Liver (tissue), 8 donors: ENCODE measurements at regions not wholly inside any gene's neighbourhood (a gene's known extent, or its start where the extent isn't known, plus 50 kb on each side); places are given as distances from the start of the nearest gene placed in this dataset.

Experiments used
- DNase-seq: peaks from one replicate; pipeline ENCODE4 v3.0.0-alpha.2; 2017; ENCODE audit warnings: low spot score
- H3K27ac ChIP-seq, 2 donors: one replicate each; pipeline ENCODE4 v1.7.0; 2013; ENCODE audit warnings: inconsistent platforms in 2 of 2, low read length in 2 of 2, control low read depth in 1 of 2, low read depth in 1 of 2, mild to moderate bottlenecking in 1 of 2
- H3K27me3 ChIP-seq, 4 donors: one replicate each; pipeline versions ENCODE4 v1.6.1 to v1.7.0; 2013; ENCODE audit warnings: low read length in 3 of 4, inconsistent platforms in 1 of 4, mild to moderate bottlenecking in 1 of 4, moderate library complexity in 1 of 4; ENCODE audit not compliant: control insufficient read depth in 4 of 4, insufficient read depth in 4 of 4
- H3K36me3 ChIP-seq, 4 donors: one replicate each; pipeline versions ENCODE4 v1.6.1 to v1.7.0; 2013; ENCODE audit warnings: low read length in 3 of 4, mild to moderate bottlenecking in 3 of 4, low read depth in 1 of 4, moderate library complexity in 1 of 4; ENCODE audit not compliant: control insufficient read depth in 4 of 4, insufficient read depth in 3 of 4
- H3K4me1 ChIP-seq, 4 donors: one replicate each; pipeline versions ENCODE4 v1.6.1 to v1.7.0; 2013; ENCODE audit warnings: low read length in 3 of 4, mild to moderate bottlenecking in 3 of 4, moderate library complexity in 1 of 4; ENCODE audit not compliant: control insufficient read depth in 4 of 4, insufficient read depth in 4 of 4
- H3K4me3 ChIP-seq, 3 donors: one replicate each; pipeline versions ENCODE4 v1.6.1 to v1.7.0; 2013; ENCODE audit warnings: low read length in 3 of 3, control low read depth in 1 of 3, low read depth in 1 of 3, mild to moderate bottlenecking in 1 of 3
- H3K9ac ChIP-seq, 2 donors: one replicate each; pipeline ENCODE4 v1.7.0; 2013; ENCODE audit warnings: low read length in 2 of 2, mild to moderate bottlenecking in 2 of 2, moderate library complexity in 2 of 2, control low read depth in 1 of 2, low read depth in 1 of 2
- H3K9me3 ChIP-seq, 4 donors: one replicate each; pipeline versions ENCODE4 v1.6.1 to v1.7.0; 2013; ENCODE audit warnings: low read length in 3 of 4; ENCODE audit not compliant: control insufficient read depth in 4 of 4
- CTCF ChIP-seq: fragments of 150-350 bp; IDR thresholded peaks from 2 replicates; pipeline ENCODE4 v1.5.1; 2017; ENCODE audit warnings: improper control_type of control experiment, low read depth, low read length; ENCODE audit not compliant: missing input control
- EGR1 ChIP-seq, 2 donors: IDR thresholded peaks; 2 replicates each; pipeline ENCODE4 v1.6.1; 2016 to 2018; ENCODE audit warnings: antibody characterized with exemption in 2 of 2, low read depth in 2 of 2
- FOXA1 ChIP-seq: IDR thresholded peaks from 2 replicates; pipeline ENCODE4 v1.6.1; 2016; ENCODE audit warnings: antibody characterized with exemption
- FOXA2 ChIP-seq: IDR thresholded peaks from 2 replicates; pipeline ENCODE4 v1.6.1; 2016; ENCODE audit warnings: antibody characterized with exemption
- GABPA ChIP-seq, 2 donors: IDR thresholded peaks in 1 of 2; conservative IDR thresholded peaks in 1 of 2; 2 replicates each; pipeline ENCODE4 v1.6.1; 2016; ENCODE audit warnings: antibody characterized with exemption in 2 of 2, mild to moderate bottlenecking in 1 of 2, moderate library complexity in 1 of 2
- HNF4A ChIP-seq, 2 donors: conservative IDR thresholded peaks; 2 replicates each; pipeline ENCODE4 v1.6.1; 2016; ENCODE audit warnings: antibody characterized with exemption in 2 of 2, mild to moderate bottlenecking in 2 of 2
- HNF4G ChIP-seq: IDR thresholded peaks from 2 replicates; pipeline ENCODE4 v1.6.1; 2016; ENCODE audit warnings: antibody characterized with exemption
- JUND ChIP-seq, 2 donors: IDR thresholded peaks; 2 replicates each; pipeline ENCODE4 v1.6.1; 2016; ENCODE audit warnings: antibody characterized with exemption in 2 of 2
- MAX ChIP-seq: IDR thresholded peaks from 2 replicates; pipeline ENCODE4 v1.6.1; 2016; ENCODE audit warnings: antibody characterized with exemption
- NR2F2 ChIP-seq: IDR thresholded peaks from 2 replicates; pipeline ENCODE4 v1.6.1; 2016; ENCODE audit warnings: antibody characterized with exemption
- RAD21 ChIP-seq, 2 donors: IDR thresholded peaks; 2 replicates each; pipeline ENCODE4 v1.6.1; 2016; ENCODE audit warnings: antibody characterized with exemption in 2 of 2, mild to moderate bottlenecking in 2 of 2
- RXRA ChIP-seq, 2 donors: IDR thresholded peaks; 2 replicates each; pipeline ENCODE4 v1.6.1; 2017 to 2018; ENCODE audit warnings: antibody characterized with exemption in 2 of 2, mild to moderate bottlenecking in 1 of 2
- SP1 ChIP-seq: IDR thresholded peaks from 2 replicates; pipeline ENCODE4 v1.6.1; 2018; ENCODE audit warnings: antibody characterized with exemption, mild to moderate bottlenecking
- TAF1 ChIP-seq: conservative IDR thresholded peaks from 2 replicates; pipeline ENCODE4 v1.6.1; 2016; ENCODE audit warnings: antibody characterized with exemption, mild to moderate bottlenecking
- YY1 ChIP-seq: IDR thresholded peaks from 2 replicates; pipeline ENCODE4 v1.6.1; 2016; ENCODE audit warnings: antibody characterized with exemption, mild to moderate bottlenecking
- ZBTB33 ChIP-seq: IDR thresholded peaks from 2 replicates; pipeline ENCODE4 v1.6.1; 2016; ENCODE audit warnings: antibody characterized with exemption
- WGBS: extraction: QIAGEN DNeasy Blood & Tissue Kit; methylation state at CpG from one replicate; pipeline ENCODE4 v1.1.7; 2013; 5-methylcytosine and 5-hydroxymethylcytosine counted together
- TF ChIP-seq, protein P1 (sequence below): IDR thresholded peaks from 2 replicates; pipeline ENCODE4 v1.6.1; 2016; ENCODE audit warnings: antibody characterized with exemption
- TF ChIP-seq, protein P2 (sequence below): IDR thresholded peaks from 2 replicates; pipeline ENCODE4 v1.6.1; 2016; ENCODE audit warnings: antibody characterized with exemption, mild to moderate bottlenecking
- donor health status: healthy.
- donor health status: healthy.
- donor health status: healthy.
- donor health status: healthy.
- donor health status: healthy.

DNA sequence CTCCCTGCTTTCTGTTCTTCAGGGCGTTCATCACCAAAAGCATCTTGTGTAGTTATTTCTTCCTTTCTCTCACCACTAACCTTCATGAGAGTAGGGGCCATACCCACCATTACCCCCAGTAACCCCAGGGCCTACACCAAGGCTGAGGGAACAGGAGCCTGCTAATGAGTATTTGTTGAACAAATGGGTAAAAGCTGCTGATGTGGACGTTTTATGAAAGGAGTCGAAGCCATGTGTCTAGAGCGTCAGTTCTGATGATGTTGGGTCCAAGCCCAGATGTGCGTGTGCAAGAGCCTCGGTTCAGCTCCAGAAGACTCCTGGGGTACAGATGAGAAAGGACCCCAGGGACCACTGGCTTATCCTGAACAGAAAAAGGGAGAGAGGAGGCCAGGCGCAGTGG, 77.1 kb upstream of the TBC1D3K start:
- peaks cover 0 to 3% (median 1%) of the 10 kb centered on the region in 4 donors for H3K4me1 ChIP-seq
- TF ChIP-seq ZBTB33: no peak
- TF ChIP-seq SP1: no peak
- TF ChIP-seq RXRA (IDR thresholded peaks at IDR 0.05): no peak
- no peak for TF ChIP-seq RAD21 (IDR thresholded peaks at IDR 0.05)
- no peak for TF ChIP-seq EGR1 (IDR thresholded peaks at IDR 0.05; ENCODE audit: low read depth in 2 of 2)
- no peak for TF ChIP-seq TAF1
- TF ChIP-seq JUND (IDR thresholded peaks at IDR 0.05): no peak
- TF ChIP-seq, protein P1, sequence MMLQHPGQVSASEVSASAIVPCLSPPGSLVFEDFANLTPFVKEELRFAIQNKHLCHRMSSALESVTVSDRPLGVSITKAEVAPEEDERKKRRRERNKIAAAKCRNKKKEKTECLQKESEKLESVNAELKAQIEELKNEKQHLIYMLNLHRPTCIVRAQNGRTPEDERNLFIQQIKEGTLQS: no peak
- TF ChIP-seq GABPA (IDR thresholded peaks at IDR 0.05 in 1 of 2, conservative IDR thresholded peaks at IDR 0.05 in 1 of 2): no peak
- TF ChIP-seq NR2F2: no peak
- no peak for TF ChIP-seq CTCF
- no peak for TF ChIP-seq YY1
- no peak for TF ChIP-seq HNF4A (conservative IDR thresholded peaks at IDR 0.05)
- TF ChIP-seq, protein P2, sequence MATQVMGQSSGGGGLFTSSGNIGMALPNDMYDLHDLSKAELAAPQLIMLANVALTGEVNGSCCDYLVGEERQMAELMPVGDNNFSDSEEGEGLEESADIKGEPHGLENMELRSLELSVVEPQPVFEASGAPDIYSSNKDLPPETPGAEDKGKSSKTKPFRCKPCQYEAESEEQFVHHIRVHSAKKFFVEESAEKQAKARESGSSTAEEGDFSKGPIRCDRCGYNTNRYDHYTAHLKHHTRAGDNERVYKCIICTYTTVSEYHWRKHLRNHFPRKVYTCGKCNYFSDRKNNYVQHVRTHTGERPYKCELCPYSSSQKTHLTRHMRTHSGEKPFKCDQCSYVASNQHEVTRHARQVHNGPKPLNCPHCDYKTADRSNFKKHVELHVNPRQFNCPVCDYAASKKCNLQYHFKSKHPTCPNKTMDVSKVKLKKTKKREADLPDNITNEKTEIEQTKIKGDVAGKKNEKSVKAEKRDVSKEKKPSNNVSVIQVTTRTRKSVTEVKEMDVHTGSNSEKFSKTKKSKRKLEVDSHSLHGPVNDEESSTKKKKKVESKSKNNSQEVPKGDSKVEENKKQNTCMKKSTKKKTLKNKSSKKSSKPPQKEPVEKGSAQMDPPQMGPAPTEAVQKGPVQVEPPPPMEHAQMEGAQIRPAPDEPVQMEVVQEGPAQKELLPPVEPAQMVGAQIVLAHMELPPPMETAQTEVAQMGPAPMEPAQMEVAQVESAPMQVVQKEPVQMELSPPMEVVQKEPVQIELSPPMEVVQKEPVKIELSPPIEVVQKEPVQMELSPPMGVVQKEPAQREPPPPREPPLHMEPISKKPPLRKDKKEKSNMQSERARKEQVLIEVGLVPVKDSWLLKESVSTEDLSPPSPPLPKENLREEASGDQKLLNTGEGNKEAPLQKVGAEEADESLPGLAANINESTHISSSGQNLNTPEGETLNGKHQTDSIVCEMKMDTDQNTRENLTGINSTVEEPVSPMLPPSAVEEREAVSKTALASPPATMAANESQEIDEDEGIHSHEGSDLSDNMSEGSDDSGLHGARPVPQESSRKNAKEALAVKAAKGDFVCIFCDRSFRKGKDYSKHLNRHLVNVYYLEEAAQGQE: no peak
- TF ChIP-seq HNF4G: no peak
- no peak for TF ChIP-seq FOXA2
- TF ChIP-seq MAX: no peak
- no peak for DNase-seq
- H3K9ac ChIP-seq: no peak overlapping the region
- 94% methylated on average over 7 of the region's 7 CpGs for WGBS
- H3K27ac ChIP-seq: no peak overlapping the region
- H3K9me3 ChIP-seq: no peaks in the 10 kb centered on the region
- H3K27me3 ChIP-seq: no peaks in the 10 kb centered on the region
- H3K36me3 ChIP-seq: no peaks in the 10 kb centered on the region
- H3K4me3 ChIP-seq: no peak overlapping the region

- DNase-seq: no peak
- H3K4me1 ChIP-seq: peaks cover 0 to 3% (median 1%) of the 10 kb centered on the region in 4 donors
- H3K4me3 ChIP-seq: no peak overlapping the region
- H3K27me3 ChIP-seq: no peaks in the 10 kb centered on the region
- no peak overlapping the region for H3K9ac ChIP-seq
- no peak overlapping the region for H3K27ac ChIP-seq
- H3K9me3 ChIP-seq: no peaks in the 10 kb centered on the region
- no peaks in the 10 kb centered on the region for H3K36me3 ChIP-seq
- WGBS: 51% methylated on average over 15 of the region's 15 CpGs
- TF ChIP-seq ZBTB33 (no peak), RAD21 (IDR thresholded peaks at IDR 0.05) (no peak), NR2F2 (no peak), RXRA (IDR thresholded peaks at IDR 0.05) (no peak), GABPA (IDR thresholded peaks at IDR 0.05 in 1 of 2, conservative IDR thresholded peaks at IDR 0.05 in 1 of 2) (no peak), TAF1 (no peak), FOXA1 (no peak), JUND (IDR thresholded peaks at IDR 0.05) (no peak), YY1 (no peak), MAX (no peak), FOXA2 (no peak)
- TF ChIP-seq, protein P1: no peak
Measured at GRCh38 chr17:37844977-37845293, 79.3 kb upstream of the TBC1D3K start.
